Activated CD4-positive, alpha-beta memory T cell treated with anti-CD3 and anti-CD28 coated beads, Interleukin-2, amount 10 ng/mL, durations not matched to agents 7 days and 5 days (primary cell): ENCODE measurements at regions not wholly inside any gene's neighbourhood (a gene's known extent, or its start where the extent isn't known, plus 50 kb on each side); places are given as distances from the start of the nearest gene placed in this dataset.
"Not testable (repeated sequence)": the region's sequence is repeated elsewhere in the genome, so short reads cannot be mapped to it uniquely, and the experiment has no call there.

Source experiments
- CTCF ChIA-PET: fragments of 350-600 bp; sonication (Branson Sonifier 250); formaldehyde crosslinking; loops from one replicate; lab custom pipeline; 2021; ENCODE audit warnings: antibody characterized with exemption, inconsistent platforms; lab: Charles Lee
- POLR2A ChIA-PET: fragments of 350-600 bp; sonication (Branson Sonifier 250); formaldehyde crosslinking; loops from one replicate; lab custom pipeline; 2021; ENCODE audit warnings: antibody characterized with exemption; lab: Charles Lee
- DNase-seq: peaks from one replicate; pipeline ENCODE4 v3.0.0-alpha.2; 2020
- H3K27ac Mint-ChIP-seq: one replicate; pipeline ENCODE4 v1.8.0; 2021; ENCODE audit warnings: mild to moderate bottlenecking, mixed read lengths
- H3K27me3 Mint-ChIP-seq: one replicate; pipeline ENCODE4 v1.8.0; 2021; ENCODE audit warnings: mixed read lengths
- H3K36me3 Mint-ChIP-seq: one replicate; pipeline ENCODE4 v1.8.0; 2021; ENCODE audit warnings: low read depth, mixed read lengths
- H3K4me1 Mint-ChIP-seq: one replicate; pipeline ENCODE4 v1.8.0; 2021; ENCODE audit warnings: mixed read lengths
- H3K4me3 Mint-ChIP-seq: one replicate; pipeline ENCODE4 v1.8.0; 2021; ENCODE audit warnings: mild to moderate bottlenecking, mixed read lengths
- H3K9me3 Mint-ChIP-seq: one replicate; pipeline ENCODE4 v1.8.0; 2021; ENCODE audit warnings: mixed read lengths

- no peaks in the 10 kb centered on the region for H3K4me1 Mint-ChIP-seq
- DNase-seq, result no peak
- ChIA-PET POLR2A (no interaction called here), CTCF (no interaction called here)
- H3K27me3 Mint-ChIP-seq, result no peaks in the 10 kb centered on the region
- H3K9me3 Mint-ChIP-seq, result peaks cover 16% of the 10 kb centered on the region
- H3K27ac Mint-ChIP-seq, result no peak overlapping the region
- no peaks in the 10 kb centered on the region for H3K36me3 Mint-ChIP-seq
- no peak overlapping the region for H3K4me3 Mint-ChIP-seq
These were observed 689.7 kb upstream of the PRMT6 start for GRCh38 chr1:106366627-106367319.

GRCh38 chr1:106378261-106378660 lies 678.2 kb upstream of the PRMT6 start:
- DNase-seq, result no peak
- Mint-ChIP-seq H3K4me1 (no peaks in the 10 kb centered on the region), H3K4me3 (no peak overlapping the region), H3K27me3 (no peaks in the 10 kb centered on the region), H3K36me3 (no peaks in the 10 kb centered on the region), H3K9me3 (peaks cover 9% of the 10 kb centered on the region), H3K27ac (no peak overlapping the region)
- POLR2A ChIA-PET, result no interaction called here
- CTCF ChIA-PET, result no interaction called here

- no peak for DNase-seq
- ChIA-PET CTCF (no interaction called here), POLR2A (no interaction called here)
- peaks cover 3% of the 10 kb centered on the region for H3K9me3 Mint-ChIP-seq
- H3K27me3 Mint-ChIP-seq, result no peaks in the 10 kb centered on the region
- no peaks in the 10 kb centered on the region for H3K36me3 Mint-ChIP-seq
- no peak overlapping the region for H3K27ac Mint-ChIP-seq
- H3K4me1 Mint-ChIP-seq, result no peaks in the 10 kb centered on the region
- no peak overlapping the region for H3K4me3 Mint-ChIP-seq
These were observed 675.7 kb upstream of the PRMT6 start for GRCh38 chr1:106380772-106381171.

- DNase-seq, H3K27ac Mint-ChIP-seq, H3K36me3 Mint-ChIP-seq, H3K27me3 Mint-ChIP-seq, H3K4me1 Mint-ChIP-seq, CTCF ChIA-PET, POLR2A ChIA-PET, H3K4me3 Mint-ChIP-seq, H3K9me3 Mint-ChIP-seq: not testable (repeated sequence)
These were observed 667.3 kb upstream of the PRMT6 start for GRCh38 chr1:106389160-106389559.

GRCh38 chr1:106393046-106393445 lies 663.4 kb upstream of the PRMT6 start:
- DNase-seq, result no peak
- Mint-ChIP-seq H3K4me1 (no peaks in the 10 kb centered on the region), H3K9me3 (peaks cover 9% of the 10 kb centered on the region), H3K27ac (no peak overlapping the region), H3K36me3 (no peaks in the 10 kb centered on the region), H3K4me3 (no peak overlapping the region), H3K27me3 (no peaks in the 10 kb centered on the region)
- ChIA-PET POLR2A (no interaction called here), CTCF (no interaction called here)

- Mint-ChIP-seq H3K27me3 (no peaks in the 10 kb centered on the region), H3K4me1 (no peaks in the 10 kb centered on the region), H3K27ac (no peak overlapping the region), H3K9me3 (peaks cover 3% of the 10 kb centered on the region), H3K4me3 (no peak overlapping the region), H3K36me3 (no peaks in the 10 kb centered on the region)
- ChIA-PET CTCF (no interaction called here), POLR2A (no interaction called here)
- no peak for DNase-seq
These were observed 660.5 kb upstream of the PRMT6 start for GRCh38 chr1:106396020-106396419.

- Mint-ChIP-seq H3K4me3 (no peak overlapping the region), H3K36me3 (no peaks in the 10 kb centered on the region), H3K27ac (no peak overlapping the region), H3K9me3 (peaks cover 3% of the 10 kb centered on the region), H3K4me1 (no peaks in the 10 kb centered on the region), H3K27me3 (no peaks in the 10 kb centered on the region)
- CTCF ChIA-PET, result no interaction called here
- no peak for DNase-seq
- POLR2A ChIA-PET, result no interaction called here
These were observed 658.1 kb upstream of the PRMT6 start for GRCh38 chr1:106398391-106398790.

GRCh38 chr1:106406114-106406513 lies 650.4 kb upstream of the PRMT6 start:
- Mint-ChIP-seq H3K9me3 (no peaks in the 10 kb centered on the region), H3K27me3 (no peaks in the 10 kb centered on the region), H3K4me1 (no peaks in the 10 kb centered on the region), H3K36me3 (no peaks in the 10 kb centered on the region), H3K27ac (no peak overlapping the region), H3K4me3 (no peak overlapping the region)
- ChIA-PET CTCF (no interaction called here), POLR2A (no interaction called here)
- DNase-seq, result no peak

- DNase-seq, H3K4me1 Mint-ChIP-seq, H3K36me3 Mint-ChIP-seq, CTCF ChIA-PET, H3K9me3 Mint-ChIP-seq, POLR2A ChIA-PET, H3K27me3 Mint-ChIP-seq, H3K27ac Mint-ChIP-seq, H3K4me3 Mint-ChIP-seq: not testable (repeated sequence)
These were observed 644.2 kb upstream of the PRMT6 start for GRCh38 chr1:106412321-106412720.

GRCh38 chr1:106435269-106435668 lies 621.2 kb upstream of the PRMT6 start:
- Mint-ChIP-seq H3K36me3 (no peaks in the 10 kb centered on the region), H3K9me3 (peaks cover 5% of the 10 kb centered on the region), H3K27ac (no peak overlapping the region), H3K4me1 (no peaks in the 10 kb centered on the region), H3K4me3 (no peak overlapping the region), H3K27me3 (no peaks in the 10 kb centered on the region)
- ChIA-PET CTCF (no interaction called here), POLR2A (no interaction called here)
- DNase-seq, result no peak

- POLR2A ChIA-PET, result no interaction called here
- H3K4me3 Mint-ChIP-seq, result no peak overlapping the region
- H3K27me3 Mint-ChIP-seq, result no peaks in the 10 kb centered on the region
- CTCF ChIA-PET, result no interaction called here
- no peak for DNase-seq
- no peaks in the 10 kb centered on the region for H3K36me3 Mint-ChIP-seq
- H3K4me1 Mint-ChIP-seq, result no peaks in the 10 kb centered on the region
- H3K27ac Mint-ChIP-seq, result no peak overlapping the region
- H3K9me3 Mint-ChIP-seq, result peaks cover 6% of the 10 kb centered on the region
These were observed 617.0 kb upstream of the PRMT6 start for GRCh38 chr1:106439475-106439874.

GRCh38 chr1:106447466-106447865 lies 609.0 kb upstream of the PRMT6 start:
- H3K27ac Mint-ChIP-seq, result no peak overlapping the region
- no peaks in the 10 kb centered on the region for H3K36me3 Mint-ChIP-seq
- H3K9me3 Mint-ChIP-seq, result peaks cover 4% of the 10 kb centered on the region
- no peak overlapping the region for H3K4me3 Mint-ChIP-seq
- ChIA-PET POLR2A (no interaction called here), CTCF (no interaction called here)
- no peaks in the 10 kb centered on the region for H3K27me3 Mint-ChIP-seq
- no peaks in the 10 kb centered on the region for H3K4me1 Mint-ChIP-seq
- DNase-seq, result no peak

- CTCF ChIA-PET, result no interaction called here
- H3K27ac Mint-ChIP-seq, result no peak overlapping the region
- H3K27me3 Mint-ChIP-seq, result no peaks in the 10 kb centered on the region
- H3K4me1 Mint-ChIP-seq, result no peaks in the 10 kb centered on the region
- no peaks in the 10 kb centered on the region for H3K36me3 Mint-ChIP-seq
- no peak for DNase-seq
- peaks cover 6% of the 10 kb centered on the region for H3K9me3 Mint-ChIP-seq
- POLR2A ChIA-PET, result no interaction called here
- no peak overlapping the region for H3K4me3 Mint-ChIP-seq
These were observed 599.6 kb upstream of the PRMT6 start for GRCh38 chr1:106456832-106457231.

GRCh38 chr1:106457368-106457767 lies 599.1 kb upstream of the PRMT6 start:
- no peak for DNase-seq
- Mint-ChIP-seq H3K27me3 (no peaks in the 10 kb centered on the region), H3K9me3 (peaks cover 5% of the 10 kb centered on the region), H3K4me3 (no peak overlapping the region), H3K4me1 (no peaks in the 10 kb centered on the region), H3K27ac (no peak overlapping the region), H3K36me3 (no peaks in the 10 kb centered on the region)
- CTCF ChIA-PET, result no interaction called here
- POLR2A ChIA-PET, result no interaction called here
